Right kidney (tissue), 1 donor: ENCODE measurements at regions not wholly inside any gene's neighbourhood (a gene's known extent, or its start where the extent isn't known, plus 50 kb on each side); places are given as distances from the start of the nearest gene placed in this dataset.
"Not testable (repeated sequence)": the region's sequence is repeated elsewhere in the genome, so short reads cannot be mapped to it uniquely, and the experiment has no call there.

ENCODE experiments used
- DNase-seq: peaks from one replicate; pipeline ENCODE4 v3.0.0-alpha.2; 2016

DNA sequence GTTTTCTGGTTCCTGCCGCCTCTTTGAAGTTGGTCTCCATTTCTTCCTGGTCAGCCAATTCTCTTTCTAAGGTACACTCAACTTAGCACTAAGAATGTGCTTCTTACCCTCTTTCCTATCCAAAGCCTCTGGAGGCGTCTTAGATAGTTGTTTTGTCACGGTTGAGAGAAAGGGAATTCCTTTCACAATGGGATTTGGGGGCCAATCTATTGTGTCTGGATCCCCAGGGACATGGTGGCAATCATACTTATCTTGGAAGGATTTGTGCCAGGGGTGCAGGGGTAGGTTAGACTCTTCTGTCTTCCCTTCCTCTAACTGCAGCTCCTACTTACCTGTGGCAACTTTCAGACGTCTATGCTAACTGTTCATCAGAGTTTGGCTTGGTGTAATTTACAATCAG lies 287.1 kb downstream of the SOX2 start:
- no peak for DNase-seq

DNA sequence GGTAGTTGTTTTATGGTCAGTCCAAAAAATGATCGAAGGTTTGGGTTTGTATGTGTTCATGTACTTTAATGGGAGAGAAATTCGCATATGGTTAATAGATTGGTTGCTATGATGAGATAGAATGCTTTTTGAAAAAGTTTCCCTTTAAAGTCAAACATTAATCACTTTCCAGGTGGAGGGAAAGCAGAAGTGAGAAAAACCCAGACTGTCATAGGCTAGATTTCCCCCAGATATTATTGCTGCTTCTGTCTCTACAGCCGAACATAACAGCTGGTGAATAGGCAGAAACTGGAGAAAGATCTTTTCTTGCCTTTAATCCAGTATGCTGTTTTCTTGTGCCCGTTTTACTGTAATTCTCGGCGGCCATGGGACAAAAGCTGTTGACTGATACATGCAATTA lies 287.6 kb downstream of the SOX2 start:
- no peak for DNase-seq

GRCh38 chr3:182000447-182000846 lies 288.7 kb downstream of the SOX2 start:
- DNase-seq, result no peak

DNA sequence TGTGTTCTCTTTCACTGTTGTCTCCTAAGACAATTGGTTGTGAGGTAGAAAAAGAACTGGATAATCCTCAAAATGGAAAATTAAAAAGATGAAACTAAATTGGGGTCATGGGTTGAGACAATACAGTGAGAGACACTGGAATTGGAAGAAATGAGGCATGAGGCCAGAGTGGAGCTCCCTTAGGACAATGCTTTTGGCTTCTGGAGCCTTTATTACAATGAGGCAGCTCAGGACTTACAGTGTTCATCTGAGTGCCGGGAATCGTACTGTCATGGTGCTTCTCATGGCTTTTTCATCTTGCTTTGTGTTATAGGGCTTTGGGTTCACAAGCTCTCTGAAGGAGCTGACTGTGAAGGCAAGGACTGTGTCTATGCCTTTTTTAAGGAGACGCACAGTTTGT lies 293.5 kb downstream of the SOX2 start:
- DNase-seq, result no peak

- no peak for DNase-seq
Measured at GRCh38 chr3:182005701-182006100, 294.0 kb downstream of the SOX2 start.

DNA sequence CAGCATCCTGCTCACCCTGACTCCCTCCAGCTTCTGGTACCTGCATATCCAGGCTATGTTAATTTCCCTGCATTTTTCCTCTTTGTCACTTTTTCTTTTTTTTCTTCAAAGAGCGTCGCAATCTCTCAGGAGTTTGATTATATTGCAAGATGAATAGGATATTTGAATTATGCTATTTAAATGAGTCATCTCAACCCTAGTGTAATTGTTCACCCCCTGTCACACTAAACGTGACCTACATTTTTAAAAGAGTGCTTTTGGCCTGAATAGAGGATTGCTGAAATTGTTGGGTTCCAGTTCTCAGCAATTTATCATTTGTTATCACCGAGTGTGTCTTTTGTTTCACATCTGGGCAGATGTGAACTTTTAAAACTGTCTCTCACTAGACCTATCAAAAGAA lies 294.7 kb downstream of the SOX2 start:
- DNase-seq, result no peak

- DNase-seq, result no peak
Measured at GRCh38 chr3:182007441-182007840, 295.7 kb downstream of the SOX2 start.

- DNase-seq, result no peak
Measured at GRCh38 chr3:182018361-182018760, 306.6 kb downstream of the SOX2 start.

DNA sequence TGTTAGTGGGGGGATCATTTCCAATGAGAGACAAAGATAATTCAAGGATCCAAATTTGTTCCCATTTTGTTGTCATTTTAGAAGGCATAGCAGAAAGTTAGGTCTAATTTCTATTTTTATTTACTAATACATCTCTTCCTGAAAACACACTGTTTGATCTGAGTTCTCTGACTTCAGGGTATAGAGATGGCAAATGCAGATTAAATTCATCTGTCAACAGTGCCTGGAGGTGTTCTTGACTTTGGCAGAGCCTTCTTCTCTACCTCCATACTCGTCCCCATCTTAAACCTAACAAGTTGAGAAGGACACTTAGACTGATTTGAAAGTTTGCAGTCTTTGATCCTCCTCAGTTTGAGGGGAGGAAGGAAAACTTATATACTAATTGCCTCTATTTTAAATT lies 308.2 kb downstream of the SOX2 start:
- DNase-seq, result no peak

GRCh38 chr3:182023843-182024242 lies 312.1 kb downstream of the SOX2 start:
- DNase-seq, result no peak

- no peak for DNase-seq
Measured at GRCh38 chr3:182027366-182027765, 315.6 kb downstream of the SOX2 start.

GRCh38 chr3:182028081-182028480 lies 316.4 kb downstream of the SOX2 start:
- DNase-seq, result no peak

DNA sequence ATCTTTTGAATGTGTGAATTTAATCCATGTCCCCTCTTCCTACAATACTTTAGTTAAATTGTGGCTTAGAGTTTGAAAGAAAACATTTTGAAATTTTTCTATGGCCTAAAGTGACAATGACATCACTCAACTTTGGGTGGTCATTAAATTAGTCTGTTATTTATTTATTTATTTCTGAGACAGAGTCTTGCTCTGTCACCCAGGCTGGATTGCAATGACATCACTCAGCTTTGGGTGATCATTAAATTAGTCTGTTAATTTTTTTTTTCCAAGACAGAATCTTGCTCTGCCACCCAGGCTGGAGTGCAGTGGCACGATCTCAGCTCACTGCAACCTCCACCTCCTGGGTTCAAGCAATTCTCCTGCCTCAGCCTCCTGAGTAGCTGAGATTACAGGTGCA lies 322.5 kb downstream of the SOX2 start:
- not testable (repeated sequence) for DNase-seq

GRCh38 chr3:182035324-182035723 lies 323.6 kb downstream of the SOX2 start:
- DNase-seq, result no peak

DNA sequence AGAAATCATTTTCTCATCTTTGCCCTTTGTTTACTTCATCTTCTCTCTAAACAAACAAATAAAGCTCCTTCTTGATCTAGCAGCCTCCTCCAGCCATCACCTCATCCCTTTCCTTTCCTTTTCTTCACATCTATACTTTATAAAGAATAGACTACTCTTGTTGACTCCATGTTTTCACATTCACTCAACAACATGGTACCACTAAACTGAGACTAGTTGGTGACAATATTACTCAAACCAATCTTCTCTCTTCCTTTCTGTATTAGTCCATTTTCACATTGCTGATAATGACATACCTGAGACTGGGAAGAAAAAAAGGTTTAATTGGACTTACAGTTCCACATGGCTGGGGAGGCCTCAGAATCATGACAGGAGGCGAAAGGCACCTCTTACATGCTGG lies 324.7 kb downstream of the SOX2 start:
- no peak for DNase-seq

- no peak for DNase-seq
Measured at GRCh38 chr3:182041668-182042291, 330.1 kb downstream of the SOX2 start.

GRCh38 chr3:182045736-182046135 lies 334.0 kb downstream of the SOX2 start:
- no peak for DNase-seq

DNA sequence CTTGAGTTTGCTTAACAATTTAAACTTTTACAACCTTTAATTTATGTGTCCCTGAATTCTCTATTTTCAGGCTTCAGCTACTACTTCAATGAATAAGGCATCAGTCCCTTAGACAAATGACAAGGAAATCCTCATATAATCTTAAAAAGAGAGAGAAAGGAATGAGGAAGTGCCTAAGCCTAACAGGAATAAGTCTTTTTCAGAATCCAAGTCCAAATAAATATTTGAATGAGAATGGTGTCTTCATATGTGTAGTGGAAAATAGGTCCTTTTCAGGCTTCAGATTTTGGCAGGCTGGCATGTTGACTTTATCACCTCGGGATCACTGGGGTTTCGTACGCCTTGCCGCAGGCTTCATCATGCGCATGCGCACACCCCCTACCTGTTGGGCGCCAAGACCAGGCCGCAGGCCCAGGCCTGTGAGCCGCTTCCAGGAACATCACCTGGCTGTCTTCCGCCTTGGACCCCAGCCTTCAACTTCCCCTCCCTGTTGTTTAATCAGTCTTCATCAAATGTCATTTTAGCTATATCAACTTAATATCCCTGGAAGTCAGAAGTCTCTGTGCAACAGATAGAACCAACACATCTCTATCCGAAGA lies 334.5 kb downstream of the SOX2 start:
- no peak for DNase-seq

DNA sequence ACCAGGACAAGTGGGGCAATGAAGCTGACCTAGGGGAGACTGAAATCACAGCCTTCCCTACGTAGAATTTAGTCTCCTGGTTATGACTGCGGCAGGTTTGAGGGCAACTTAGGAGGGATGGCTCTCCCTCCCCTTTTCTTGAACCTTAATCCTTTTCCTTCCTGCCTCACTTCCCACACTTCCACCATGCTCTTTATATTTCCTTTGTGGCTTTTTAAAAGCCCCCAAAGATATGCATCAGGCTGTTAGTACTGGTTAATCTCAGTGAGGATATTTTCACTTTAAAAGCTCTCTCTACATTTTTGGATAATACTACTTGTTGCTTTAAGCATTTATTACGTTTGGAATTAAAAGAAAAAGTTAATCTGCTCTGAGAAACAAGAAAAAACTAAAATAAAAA lies 339.2 kb downstream of the SOX2 start:
- DNase-seq, result no peak

DNA sequence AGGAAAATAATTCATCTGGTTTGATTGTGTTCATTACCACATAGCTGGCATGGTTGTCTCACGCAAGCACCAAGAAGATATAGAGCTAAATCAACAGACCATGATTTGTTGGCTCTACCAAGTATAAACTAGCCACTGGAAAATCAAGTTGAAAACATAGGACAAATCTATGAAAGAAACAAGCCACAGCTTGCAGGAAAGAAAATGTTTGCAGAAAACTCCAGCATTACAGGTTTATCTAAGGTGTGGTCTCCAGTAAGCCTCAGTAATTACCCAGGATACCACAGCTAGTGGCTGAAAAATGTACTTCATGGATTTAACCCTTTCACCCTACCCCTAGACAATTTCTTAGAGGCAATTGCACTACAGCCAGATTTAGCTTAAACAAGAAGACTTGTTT lies 340.6 kb downstream of the SOX2 start:
- DNase-seq, result no peak

DNA sequence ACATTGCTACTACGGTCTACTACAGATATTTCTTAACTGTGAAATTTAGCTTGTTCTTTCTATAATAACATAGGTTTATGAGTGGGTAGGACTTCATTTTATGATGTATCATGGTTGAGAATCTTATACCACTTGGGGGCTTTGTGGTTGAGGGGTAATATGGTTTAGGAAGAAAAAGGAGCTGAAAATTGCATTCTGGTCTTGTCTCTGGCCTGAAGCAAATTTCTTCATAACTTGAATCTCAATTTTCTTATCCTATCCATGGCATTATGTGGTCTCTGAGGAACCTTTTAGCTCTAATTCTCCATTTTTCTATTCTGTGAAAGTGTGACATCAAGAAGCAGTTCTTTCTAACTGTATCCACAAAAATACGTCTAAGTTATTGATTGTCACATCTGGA lies 341.0 kb downstream of the SOX2 start:
- no peak for DNase-seq

DNA sequence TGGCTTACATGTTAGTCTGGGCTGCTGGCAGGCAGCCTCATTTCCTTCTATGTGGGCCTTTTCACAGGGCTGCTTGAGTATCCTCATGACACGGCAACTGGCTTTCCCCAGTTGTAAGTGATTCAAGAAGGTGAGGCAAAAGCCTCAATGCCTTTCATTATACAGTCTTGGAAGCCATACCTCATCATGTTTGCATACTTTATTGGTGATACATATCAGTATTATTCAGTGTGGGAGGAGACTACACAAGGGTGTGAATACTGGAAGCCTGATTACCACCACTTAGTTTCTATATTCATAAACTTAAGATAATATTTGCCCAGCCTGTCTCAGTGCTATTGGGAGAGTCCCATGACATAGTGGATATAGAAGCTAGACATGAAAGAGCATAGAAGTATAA lies 346.8 kb downstream of the SOX2 start:
- no peak for DNase-seq

GRCh38 chr3:182063742-182064141 lies 352.0 kb downstream of the SOX2 start:
- no peak for DNase-seq

- no peak for DNase-seq
Measured at GRCh38 chr3:182067423-182067822, 355.7 kb downstream of the SOX2 start.

GRCh38 chr3:182078316-182078715 lies 366.6 kb downstream of the SOX2 start:
- no peak for DNase-seq
